DND-41 (cell line): ENCODE measurements at regions not wholly inside any gene's neighbourhood (a gene's known extent, or its start where the extent isn't known, plus 50 kb on each side); places are given as distances from the start of the nearest gene placed in this dataset.

Source experiments
- ATAC-seq: fragments of 200-7000 bp; cut with Tn5 transposase; 3 replicates; pipeline ENCODE4 v1.9.1; 2021; ENCODE audit warnings: low read depth; ENCODE audit not compliant: insufficient read depth
- DNase-seq: peaks from one replicate; pipeline ENCODE4 v3.0.0-alpha.2; 2020
- H2AFZ ChIP-seq: 2 replicates; pipeline ENCODE4 v1.6.0; 2012; ENCODE audit warnings: low read depth, low read length
- H3K27ac ChIP-seq: 2 replicates; pipeline ENCODE4 v1.5.1; 2012; ENCODE audit warnings: low read length, inconsistent platforms
- H3K27me3 ChIP-seq: fragments of 200-600 bp; sonication (generic); 2 replicates; pipeline ENCODE4 v1.6.0; 2012; ENCODE audit warnings: low read length, mild to moderate bottlenecking, inconsistent platforms; ENCODE audit not compliant: insufficient read depth, poor library complexity
- H3K36me3 ChIP-seq: 2 replicates; pipeline ENCODE4 v1.5.1; 2012; ENCODE audit warnings: low read length, inconsistent platforms; ENCODE audit not compliant: insufficient read depth
- H3K4me1 ChIP-seq: 2 replicates; pipeline ENCODE4 v1.5.1; 2012; ENCODE audit warnings: mild to moderate bottlenecking, low read length; ENCODE audit not compliant: insufficient read depth
- H3K4me2 ChIP-seq: 2 replicates; pipeline ENCODE4 v1.6.0; 2012; ENCODE audit warnings: mild to moderate bottlenecking, moderate library complexity, low read length, inconsistent platforms; ENCODE audit not compliant: insufficient read depth
- H3K4me3 ChIP-seq, 2 experiments: fragments of 200-600 bp in 1 of 2; shearing (Covaris generic) in 1 of 2; 2 replicates each; pipeline ENCODE4 v1.5.1; 2012 to 2016; ENCODE audit warnings: inconsistent platforms in 2 of 2, low read length in 2 of 2, mild to moderate bottlenecking in 2 of 2, low read depth in 1 of 2, moderate library complexity in 1 of 2
- H3K79me2 ChIP-seq: 2 replicates; pipeline ENCODE4 v1.6.0; 2012; ENCODE audit warnings: low read length, inconsistent platforms; ENCODE audit not compliant: insufficient read depth
- H3K9ac ChIP-seq: 2 replicates; pipeline ENCODE4 v1.6.0; 2012; ENCODE audit warnings: low read depth, mild to moderate bottlenecking, inconsistent platforms, low read length, moderate library complexity
- H3K9me3 ChIP-seq: 2 replicates; pipeline ENCODE4 v1.5.1; 2012; ENCODE audit warnings: low read length, moderate library complexity, mild to moderate bottlenecking, inconsistent platforms; ENCODE audit not compliant: insufficient read depth, severe bottlenecking
- H4K20me1 ChIP-seq: 2 replicates; pipeline ENCODE4 v1.6.0; 2012; ENCODE audit warnings: low read length; ENCODE audit not compliant: insufficient read depth
- EZH2 ChIP-seq: IDR thresholded peaks from 3 replicates; pipeline ENCODE4 v1.6.1; 2012; ENCODE audit warnings: borderline replicate concordance, low read depth, mild to moderate bottlenecking, moderate library complexity, low read length, inconsistent platforms; ENCODE audit not compliant: severe bottlenecking
- TF ChIP-seq, protein P1 (sequence below): IDR thresholded peaks from 2 replicates; pipeline ENCODE4 v1.5.1; 2012; ENCODE audit warnings: borderline replicate concordance, low read length, moderate library complexity, mild to moderate bottlenecking; ENCODE audit not compliant: poor library complexity, severe bottlenecking; ENCODE audit errors: extremely low read depth

DNA sequence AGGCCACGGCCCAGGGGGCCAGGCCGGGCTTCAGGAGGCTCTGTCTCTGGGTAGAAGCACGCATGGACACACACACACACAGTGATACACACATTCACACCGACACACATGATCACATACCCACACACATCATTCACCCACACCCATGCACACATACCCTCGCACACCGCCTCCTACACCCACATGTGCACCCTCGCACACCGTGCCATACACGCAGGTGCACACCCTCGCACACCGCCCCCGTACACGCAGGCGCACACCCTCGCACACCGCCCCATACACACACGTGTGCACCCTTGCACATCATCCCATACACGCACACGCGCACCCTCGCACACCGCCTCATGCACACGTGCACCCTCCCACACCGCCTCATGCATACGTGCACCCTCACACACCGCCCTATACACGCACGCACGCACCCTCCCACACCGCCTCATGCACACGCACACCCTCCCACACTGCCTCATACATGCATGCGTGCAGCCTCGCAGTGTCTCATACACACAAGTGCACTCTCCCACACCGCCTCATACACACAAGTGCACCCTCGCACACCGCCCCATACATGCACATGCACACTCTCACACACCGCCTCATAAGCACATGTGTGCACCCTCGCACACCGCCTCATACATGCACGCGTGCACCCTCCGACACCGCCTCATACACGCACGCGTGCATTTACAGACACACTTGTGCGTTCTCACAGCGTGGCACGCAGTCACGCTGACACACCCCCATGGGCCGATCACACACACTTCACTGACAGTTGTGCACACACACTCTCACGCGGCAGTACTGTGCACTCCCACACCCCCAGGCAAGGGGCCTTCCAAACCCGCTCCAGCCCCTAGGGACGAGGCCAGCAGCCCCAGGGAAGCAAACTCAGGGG is 128.1 kb downstream of the SIK1 start:
- no peaks in the 10 kb centered on the region for H3K9me3 ChIP-seq
- TF ChIP-seq, protein P1, sequence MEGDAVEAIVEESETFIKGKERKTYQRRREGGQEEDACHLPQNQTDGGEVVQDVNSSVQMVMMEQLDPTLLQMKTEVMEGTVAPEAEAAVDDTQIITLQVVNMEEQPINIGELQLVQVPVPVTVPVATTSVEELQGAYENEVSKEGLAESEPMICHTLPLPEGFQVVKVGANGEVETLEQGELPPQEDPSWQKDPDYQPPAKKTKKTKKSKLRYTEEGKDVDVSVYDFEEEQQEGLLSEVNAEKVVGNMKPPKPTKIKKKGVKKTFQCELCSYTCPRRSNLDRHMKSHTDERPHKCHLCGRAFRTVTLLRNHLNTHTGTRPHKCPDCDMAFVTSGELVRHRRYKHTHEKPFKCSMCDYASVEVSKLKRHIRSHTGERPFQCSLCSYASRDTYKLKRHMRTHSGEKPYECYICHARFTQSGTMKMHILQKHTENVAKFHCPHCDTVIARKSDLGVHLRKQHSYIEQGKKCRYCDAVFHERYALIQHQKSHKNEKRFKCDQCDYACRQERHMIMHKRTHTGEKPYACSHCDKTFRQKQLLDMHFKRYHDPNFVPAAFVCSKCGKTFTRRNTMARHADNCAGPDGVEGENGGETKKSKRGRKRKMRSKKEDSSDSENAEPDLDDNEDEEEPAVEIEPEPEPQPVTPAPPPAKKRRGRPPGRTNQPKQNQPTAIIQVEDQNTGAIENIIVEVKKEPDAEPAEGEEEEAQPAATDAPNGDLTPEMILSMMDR, result no peak
- TF ChIP-seq EZH2, result no peak
- H3K9ac ChIP-seq, result no peak overlapping the region
- ATAC-seq (no peak), DNase-seq (no peak)
- no peak overlapping the region for H3K4me3 ChIP-seq
- H3K27ac ChIP-seq, result no peak overlapping the region
- no peaks in the 10 kb centered on the region for H3K4me1 ChIP-seq
- H3K36me3 ChIP-seq, result no peaks in the 10 kb centered on the region
- H2AFZ ChIP-seq, result no peak overlapping the region
- H3K79me2 ChIP-seq, result no peaks in the 10 kb centered on the region
- H4K20me1 ChIP-seq, result no peaks in the 10 kb centered on the region; the same call in 1 of the 2 replicates
- H3K27me3 ChIP-seq, result no peaks in the 10 kb centered on the region
- no peak overlapping the region for H3K4me2 ChIP-seq

DNA sequence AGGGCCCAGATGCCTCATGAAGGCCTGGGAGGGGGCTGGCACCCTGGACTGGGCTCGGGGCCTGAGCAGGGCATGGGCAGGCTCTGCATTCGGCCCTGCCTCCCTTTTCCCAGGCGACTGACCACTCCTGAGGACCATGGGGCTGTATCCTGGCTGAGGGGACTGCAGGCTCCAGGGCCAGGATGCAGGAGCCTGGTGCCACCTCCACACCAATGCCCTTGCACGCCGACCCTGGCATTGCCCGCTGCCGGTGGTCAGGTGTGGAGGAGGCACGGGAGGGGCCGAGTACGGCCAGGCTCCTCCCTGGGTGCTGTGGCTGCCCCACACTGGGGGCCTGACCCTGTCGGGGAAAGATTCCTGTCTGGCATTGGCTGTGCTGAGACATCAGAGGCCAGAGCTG is 128.9 kb downstream of the SIK1 start:
- Histone ChIP-seq H3K27ac (no peak overlapping the region), H3K9me3 (no peaks in the 10 kb centered on the region), H3K4me1 (no peaks in the 10 kb centered on the region), H2AFZ (no peak overlapping the region), H4K20me1 (no peaks in the 10 kb centered on the region; the same call in 1 of the 2 replicates), H3K4me2 (no peak overlapping the region), H3K9ac (no peak overlapping the region), H3K4me3 (no peak overlapping the region), H3K27me3 (no peaks in the 10 kb centered on the region), H3K36me3 (no peaks in the 10 kb centered on the region), H3K79me2 (no peaks in the 10 kb centered on the region)
- TF ChIP-seq, protein P1, result no peak
- TF ChIP-seq EZH2, result no peak
- ATAC-seq (no peak), DNase-seq (no peak)

DNA sequence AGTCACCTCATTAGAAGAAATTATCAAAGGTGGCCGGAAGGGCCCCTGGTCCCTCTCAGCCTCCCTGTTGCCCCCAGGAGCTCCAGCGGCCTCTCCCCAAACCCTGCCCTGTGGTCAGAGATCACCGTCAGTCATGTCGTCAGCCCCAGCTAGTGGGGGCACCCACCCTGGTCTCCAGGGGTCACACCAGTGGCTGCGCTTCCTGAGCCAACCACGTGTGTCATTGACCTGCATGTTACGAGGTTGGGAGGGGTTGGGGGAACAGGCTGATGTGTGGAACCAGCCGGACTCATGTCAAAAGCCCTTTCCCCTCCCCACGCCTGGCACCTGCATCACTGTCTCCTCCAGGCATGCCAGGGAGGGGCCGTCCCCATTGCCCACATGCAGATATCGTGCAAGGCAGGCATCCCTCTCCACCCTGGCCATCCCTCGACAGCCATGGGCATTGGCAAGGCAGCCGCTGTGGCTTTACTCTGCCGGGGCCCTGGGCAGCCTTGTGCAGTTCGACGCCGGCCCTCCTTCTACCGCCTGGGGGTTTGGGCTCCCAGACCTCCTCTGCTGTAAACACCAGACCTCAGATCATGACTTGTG is 128.7 kb downstream of the CRYAA start:
- Histone ChIP-seq H4K20me1 (no peaks in the 10 kb centered on the region; the same call in 1 of the 2 replicates), H3K9me3 (no peaks in the 10 kb centered on the region), H2AFZ (no peak overlapping the region), H3K4me2 (no peak overlapping the region), H3K79me2 (no peaks in the 10 kb centered on the region), H3K36me3 (no peaks in the 10 kb centered on the region), H3K4me3 (no peak overlapping the region), H3K27me3 (no peaks in the 10 kb centered on the region), H3K9ac (no peak overlapping the region), H3K4me1 (peaks cover 2% of the 10 kb centered on the region; the same call in 1 of the 2 replicates), H3K27ac (no peak overlapping the region)
- no peak for DNase-seq
- no peak for ATAC-seq
- TF ChIP-seq, protein P1, result no peak
- TF ChIP-seq EZH2, result no peak
